ENCODE measurements at regions not wholly inside any gene's neighbourhood (a gene's known extent, or its start where the extent isn't known, plus 50 kb on each side); places are given as distances from the start of the nearest gene placed in this dataset.

DNA sequence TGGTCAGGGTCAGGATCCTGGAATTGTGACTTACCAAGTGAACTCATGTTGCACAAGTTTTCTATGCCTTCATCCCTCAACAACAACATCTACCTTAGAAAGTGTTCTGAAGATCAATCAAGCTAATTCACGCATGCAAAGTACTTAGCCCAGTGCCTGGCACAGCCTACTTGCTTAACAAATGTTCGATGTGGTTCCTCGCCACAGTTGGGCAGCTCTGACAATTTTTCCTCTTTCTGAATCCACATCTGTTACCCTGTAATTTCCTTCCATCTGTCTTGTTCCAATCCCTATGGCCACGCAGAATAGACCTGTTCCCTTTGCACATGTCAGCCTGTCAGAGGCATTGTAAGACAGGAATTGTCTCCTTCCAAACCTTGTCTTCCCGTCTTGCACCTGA, 1415.2 kb downstream of the TBC1D22A start:
- ATAC-seq (replicated peaks in 1 of 4), result no peak
- H3K9me3 Mint-ChIP-seq, result peaks cover 0 to 3% (median 0%) of the 10 kb centered on the region in 3 donors
- ChIA-PET POLR2A (no interaction called here), CTCF (no interaction called here)
- WGBS (ENCODE audit: insufficient coverage), result 85% methylated on average over 4 of the region's 5 CpGs
- Histone ChIP-seq H3K4me3 (ENCODE audit: control insufficient read depth in 1 of 2, extremely low read depth in 1 of 2, low read length in 1 of 2) (no peak overlapping the region), H3K27me3 (replicated peaks in 1 of 2; ENCODE audit: control insufficient read depth in 2 of 2, extremely low read depth in 1 of 2, insufficient read depth in 2 of 2, low read length in 1 of 2) (peaks cover 0 to 25% of the 10 kb centered on the region in 2 experiments), H3K4me1 (ENCODE audit: control insufficient read depth in 1 of 2, extremely low read depth in 1 of 2, insufficient read depth in 2 of 2, low read length in 2 of 2) (no peaks in the 10 kb centered on the region), H3K36me3 (ENCODE audit: control insufficient read depth in 2 of 2, extremely low read depth in 1 of 2, insufficient read depth in 1 of 2, low read length in 1 of 2) (no peaks in the 10 kb centered on the region), H3K27ac (ENCODE audit: low read length) (no peak overlapping the region), H3K9me3 (no peaks in the 10 kb centered on the region)
- H3K4me3 Mint-ChIP-seq, result no peak overlapping the region
- H3K27ac Mint-ChIP-seq, result no peak overlapping the region
- H3K36me3 Mint-ChIP-seq, result no peaks in the 10 kb centered on the region
- DNase-seq, result no peak
- no peaks in the 10 kb centered on the region for H3K27me3 Mint-ChIP-seq
- H3K4me1 Mint-ChIP-seq, result no peaks in the 10 kb centered on the region

DNA sequence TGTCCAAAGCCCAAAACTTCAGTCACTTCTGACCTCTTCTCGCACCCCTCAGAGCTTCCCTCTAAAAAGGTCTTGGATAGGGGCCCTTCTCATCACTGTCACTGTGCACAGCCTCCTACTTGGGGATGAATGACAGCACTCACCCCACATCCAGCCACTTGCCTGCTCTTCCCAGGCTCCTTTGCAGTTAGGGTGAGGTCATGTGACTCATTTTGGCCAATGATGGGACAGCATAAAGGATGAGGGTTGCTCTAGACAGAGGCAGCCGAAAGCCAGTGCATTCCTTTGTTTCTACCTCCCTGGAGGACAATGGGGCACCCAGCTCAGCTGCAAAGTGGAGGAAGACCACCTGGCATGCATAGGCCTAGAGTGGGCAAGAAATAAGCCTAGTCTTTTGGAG, 1413.3 kb downstream of the TBC1D22A start:
- DNase-seq (no peak), ATAC-seq (replicated peaks in 1 of 4) (no peak)
- no peak overlapping the region for H3K27ac ChIP-seq (ENCODE audit: low read length)
- peaks cover 0 to 3% (median 0%) of the 10 kb centered on the region in 3 donors for H3K9me3 Mint-ChIP-seq
- H3K4me3 Mint-ChIP-seq, result no peak overlapping the region
- H3K4me3 ChIP-seq (ENCODE audit: control insufficient read depth in 1 of 2, extremely low read depth in 1 of 2, low read length in 1 of 2), result no peak overlapping the region
- no peaks in the 10 kb centered on the region for H3K36me3 Mint-ChIP-seq
- no peak overlapping the region for H3K27ac Mint-ChIP-seq
- 100% methylated on average over 1 of the region's 2 CpGs for WGBS (ENCODE audit: insufficient coverage)
- H3K36me3 ChIP-seq (ENCODE audit: control insufficient read depth in 2 of 2, extremely low read depth in 1 of 2, insufficient read depth in 1 of 2, low read length in 1 of 2), result no peaks in the 10 kb centered on the region
- no peaks in the 10 kb centered on the region for H3K4me1 ChIP-seq (ENCODE audit: control insufficient read depth in 1 of 2, extremely low read depth in 1 of 2, insufficient read depth in 2 of 2, low read length in 2 of 2)
- ChIA-PET POLR2A (no interaction called here), CTCF (no interaction called here)
- no peaks in the 10 kb centered on the region for H3K9me3 ChIP-seq
- H3K27me3 Mint-ChIP-seq, result peaks cover 2% of the 10 kb centered on the region in 2 donors
- H3K27me3 ChIP-seq (replicated peaks in 1 of 2; ENCODE audit: control insufficient read depth in 2 of 2, extremely low read depth in 1 of 2, insufficient read depth in 2 of 2, low read length in 1 of 2), result peaks cover 0 to 23% of the 10 kb centered on the region in 2 experiments
- no peaks in the 10 kb centered on the region for H3K4me1 Mint-ChIP-seq

DNA sequence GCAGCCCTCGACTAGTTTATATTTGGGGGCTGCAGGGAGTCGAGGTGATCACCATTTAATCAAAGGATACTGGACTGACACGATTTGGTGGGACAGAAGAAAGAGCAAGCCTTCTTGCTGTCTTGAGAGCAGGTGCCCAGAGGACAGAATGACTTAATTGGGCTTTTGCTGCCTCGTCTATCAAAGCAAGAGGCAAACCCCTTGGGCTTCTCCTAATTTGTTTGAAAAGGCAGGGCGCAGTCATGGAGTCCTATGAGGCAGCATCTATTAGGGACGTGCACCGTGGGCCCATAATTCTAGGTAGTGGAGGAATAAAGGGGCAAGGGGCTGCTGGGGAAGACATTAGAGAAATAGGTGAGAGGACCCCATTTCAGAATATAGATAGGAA, 1411.3 kb downstream of the TBC1D22A start:
- Histone ChIP-seq H3K4me3 (ENCODE audit: control insufficient read depth in 1 of 2, extremely low read depth in 1 of 2, low read length in 1 of 2) (no peak overlapping the region), H3K27me3 (replicated peaks in 1 of 2; ENCODE audit: control insufficient read depth in 2 of 2, extremely low read depth in 1 of 2, insufficient read depth in 2 of 2, low read length in 1 of 2) (peaks cover 0 to 23% of the 10 kb centered on the region in 2 experiments), H3K4me1 (ENCODE audit: control insufficient read depth in 1 of 2, extremely low read depth in 1 of 2, insufficient read depth in 2 of 2, low read length in 2 of 2) (no peaks in the 10 kb centered on the region), H3K27ac (ENCODE audit: low read length) (no peak overlapping the region), H3K36me3 (ENCODE audit: control insufficient read depth in 2 of 2, extremely low read depth in 1 of 2, insufficient read depth in 1 of 2, low read length in 1 of 2) (no peaks in the 10 kb centered on the region), H3K9me3 (no peaks in the 10 kb centered on the region)
- no peak for DNase-seq
- no peak for ATAC-seq (replicated peaks in 1 of 4)
- H3K27me3 Mint-ChIP-seq, result peaks cover 2 to 13% of the 10 kb centered on the region in 2 donors
- H3K9me3 Mint-ChIP-seq, result peaks cover 0 to 3% (median 0%) of the 10 kb centered on the region in 3 donors
- 68% methylated on average over 7 of the region's 7 CpGs for WGBS (ENCODE audit: insufficient coverage)
- no peak overlapping the region for H3K4me3 Mint-ChIP-seq
- ChIA-PET CTCF (no interaction called here), POLR2A (no interaction called here)
- H3K4me1 Mint-ChIP-seq, result no peaks in the 10 kb centered on the region
- H3K36me3 Mint-ChIP-seq, result no peaks in the 10 kb centered on the region
- H3K27ac Mint-ChIP-seq, result no peak overlapping the region

DNA sequence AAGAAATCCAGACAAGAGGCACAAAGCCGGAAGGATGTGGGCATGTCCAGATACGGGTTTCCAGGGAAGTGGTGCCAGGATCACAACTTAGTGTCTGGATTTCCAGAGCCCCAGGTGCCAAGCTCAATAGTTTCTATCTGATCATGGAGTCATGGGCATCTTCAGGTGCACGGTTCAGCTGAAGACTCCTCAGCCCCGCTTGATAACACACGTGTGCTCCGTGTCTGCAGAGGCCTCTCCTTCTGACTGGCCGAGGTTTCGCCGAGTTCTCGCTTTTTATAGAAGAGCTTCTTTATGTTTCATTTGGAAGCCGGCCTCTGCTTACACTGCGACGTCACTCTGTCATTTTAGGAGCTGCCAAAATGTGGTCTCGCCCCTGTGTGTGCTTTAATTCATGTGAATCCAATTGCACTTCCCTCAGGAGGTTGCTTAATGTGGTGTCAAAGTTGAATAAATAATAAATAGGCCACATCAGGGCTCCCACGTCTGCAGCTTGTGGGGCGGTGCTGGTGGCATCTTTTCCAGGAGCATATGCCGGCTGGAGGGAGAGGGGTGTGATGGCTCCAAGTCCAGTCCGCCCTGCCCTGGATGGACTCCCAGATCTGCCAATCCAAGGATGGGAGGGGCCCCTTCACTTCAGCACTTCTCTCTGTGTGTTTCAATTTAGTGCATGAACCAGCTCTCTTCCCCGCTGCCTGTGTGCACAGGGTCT, 1410.8 kb downstream of the TBC1D22A start:
- Mint-ChIP-seq H3K27ac (no peak overlapping the region), H3K4me3 (no peak overlapping the region), H3K36me3 (no peaks in the 10 kb centered on the region), H3K9me3 (peaks cover 0 to 3% (median 0%) of the 10 kb centered on the region in 3 donors), H3K4me1 (no peaks in the 10 kb centered on the region), H3K27me3 (peaks cover 5 to 13% of the 10 kb centered on the region in 2 donors)
- ChIA-PET CTCF (no interaction called here), POLR2A (no interaction called here)
- WGBS (ENCODE audit: insufficient coverage), result 85% methylated on average over 13 of the region's 19 CpGs
- Histone ChIP-seq H3K27ac (ENCODE audit: low read length) (no peak overlapping the region), H3K9me3 (no peaks in the 10 kb centered on the region), H3K36me3 (ENCODE audit: control insufficient read depth in 2 of 2, extremely low read depth in 1 of 2, insufficient read depth in 1 of 2, low read length in 1 of 2) (no peaks in the 10 kb centered on the region), H3K27me3 (replicated peaks in 1 of 2; ENCODE audit: control insufficient read depth in 2 of 2, extremely low read depth in 1 of 2, insufficient read depth in 2 of 2, low read length in 1 of 2) (peaks cover 0 to 23% of the 10 kb centered on the region in 2 experiments), H3K4me1 (ENCODE audit: control insufficient read depth in 1 of 2, extremely low read depth in 1 of 2, insufficient read depth in 2 of 2, low read length in 2 of 2) (no peaks in the 10 kb centered on the region), H3K4me3 (ENCODE audit: control insufficient read depth in 1 of 2, extremely low read depth in 1 of 2, low read length in 1 of 2) (no peak overlapping the region)
- no peak for DNase-seq
- no peak for ATAC-seq (replicated peaks in 1 of 4)

DNA sequence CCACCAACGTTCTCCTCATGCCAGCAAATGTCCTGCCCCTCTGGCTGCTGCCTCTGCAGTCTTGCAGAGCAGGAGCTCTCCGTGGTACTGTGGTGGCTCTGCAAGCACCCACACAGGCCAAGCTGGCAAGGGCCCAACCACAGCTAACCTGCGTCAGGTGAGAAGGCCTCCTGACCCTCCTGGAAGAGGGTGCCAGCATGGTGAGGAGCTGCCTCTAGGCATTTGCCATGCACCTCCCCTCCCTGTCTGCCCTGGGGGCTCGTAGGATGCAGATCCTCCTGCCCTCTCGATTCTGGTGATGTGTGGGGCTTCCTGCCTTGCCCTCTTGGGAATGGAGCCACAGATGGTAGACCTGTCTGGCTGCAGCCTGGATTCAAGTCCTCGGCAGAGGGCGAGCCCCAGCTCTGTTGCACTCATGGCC, 1408.8 kb downstream of the TBC1D22A start:
- H3K4me1 Mint-ChIP-seq, result no peaks in the 10 kb centered on the region
- DNase-seq, result no peak
- POLR2A ChIA-PET, result no interaction called here
- peaks cover 0 to 3% (median 0%) of the 10 kb centered on the region in 3 donors for H3K9me3 Mint-ChIP-seq
- Histone ChIP-seq H3K9me3 (no peaks in the 10 kb centered on the region), H3K4me1 (ENCODE audit: control insufficient read depth in 1 of 2, extremely low read depth in 1 of 2, insufficient read depth in 2 of 2, low read length in 2 of 2) (no peaks in the 10 kb centered on the region), H3K4me3 (ENCODE audit: control insufficient read depth in 1 of 2, extremely low read depth in 1 of 2, low read length in 1 of 2) (no peak overlapping the region), H3K36me3 (ENCODE audit: control insufficient read depth in 2 of 2, extremely low read depth in 1 of 2, insufficient read depth in 1 of 2, low read length in 1 of 2) (no peaks in the 10 kb centered on the region), H3K27ac (ENCODE audit: low read length) (no peak overlapping the region), H3K27me3 (replicated peaks in 1 of 2; ENCODE audit: control insufficient read depth in 2 of 2, extremely low read depth in 1 of 2, insufficient read depth in 2 of 2, low read length in 1 of 2) (peaks cover 0 to 23% of the 10 kb centered on the region in 2 experiments)
- WGBS (ENCODE audit: insufficient coverage), result 51% methylated on average over 6 of the region's 7 CpGs
- H3K27me3 Mint-ChIP-seq, result peaks cover 5 to 13% of the 10 kb centered on the region in 2 donors
- CTCF ChIA-PET, result no interaction called here
- H3K36me3 Mint-ChIP-seq, result no peaks in the 10 kb centered on the region
- no peak overlapping the region for H3K4me3 Mint-ChIP-seq
- H3K27ac Mint-ChIP-seq, result no peak overlapping the region
- ATAC-seq (replicated peaks in 1 of 4), result no peak

DNA sequence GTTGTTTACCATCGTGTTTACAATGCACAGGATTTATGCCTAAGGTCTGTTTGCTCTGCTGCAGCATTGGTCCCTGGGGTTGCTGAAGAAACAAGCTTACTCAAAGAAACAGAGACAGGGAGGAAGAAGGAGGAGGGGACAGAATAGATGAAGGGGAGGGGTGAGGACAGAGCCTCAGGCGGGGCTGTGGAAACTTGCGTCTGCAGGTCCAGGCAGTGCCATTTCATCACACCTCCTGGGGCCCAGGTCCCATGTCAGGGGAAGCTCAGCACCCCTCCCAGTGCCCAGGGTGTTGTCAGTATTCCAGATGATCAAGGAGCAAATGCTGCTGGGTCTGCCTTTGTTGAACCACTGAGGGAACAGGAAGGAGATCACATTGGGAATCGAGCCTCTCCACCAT, 1406.8 kb downstream of the TBC1D22A start:
- H3K4me1 ChIP-seq (ENCODE audit: control insufficient read depth in 1 of 2, extremely low read depth in 1 of 2, insufficient read depth in 2 of 2, low read length in 2 of 2), result no peaks in the 10 kb centered on the region
- WGBS (ENCODE audit: insufficient coverage), result no CpG with 5 or more reads among the region's 4 CpGs
- Mint-ChIP-seq H3K27me3 (peaks cover 5 to 23% of the 10 kb centered on the region in 2 donors), H3K4me1 (no peaks in the 10 kb centered on the region), H3K36me3 (no peaks in the 10 kb centered on the region), H3K27ac (no peak overlapping the region), H3K4me3 (no peak overlapping the region), H3K9me3 (no peaks in the 10 kb centered on the region)
- no peak overlapping the region for H3K27ac ChIP-seq (ENCODE audit: low read length)
- ChIA-PET POLR2A (no interaction called here), CTCF (no interaction called here)
- H3K4me3 ChIP-seq (ENCODE audit: control insufficient read depth in 1 of 2, extremely low read depth in 1 of 2, low read length in 1 of 2), result no peak overlapping the region
- H3K9me3 ChIP-seq, result no peaks in the 10 kb centered on the region
- H3K36me3 ChIP-seq (ENCODE audit: control insufficient read depth in 2 of 2, extremely low read depth in 1 of 2, insufficient read depth in 1 of 2, low read length in 1 of 2), result no peaks in the 10 kb centered on the region
- no peak for DNase-seq
- peaks cover 0 to 11% of the 10 kb centered on the region in 2 experiments for H3K27me3 ChIP-seq (replicated peaks in 1 of 2; ENCODE audit: control insufficient read depth in 2 of 2, extremely low read depth in 1 of 2, insufficient read depth in 2 of 2, low read length in 1 of 2)
- no peak for ATAC-seq (replicated peaks in 1 of 4)

DNA sequence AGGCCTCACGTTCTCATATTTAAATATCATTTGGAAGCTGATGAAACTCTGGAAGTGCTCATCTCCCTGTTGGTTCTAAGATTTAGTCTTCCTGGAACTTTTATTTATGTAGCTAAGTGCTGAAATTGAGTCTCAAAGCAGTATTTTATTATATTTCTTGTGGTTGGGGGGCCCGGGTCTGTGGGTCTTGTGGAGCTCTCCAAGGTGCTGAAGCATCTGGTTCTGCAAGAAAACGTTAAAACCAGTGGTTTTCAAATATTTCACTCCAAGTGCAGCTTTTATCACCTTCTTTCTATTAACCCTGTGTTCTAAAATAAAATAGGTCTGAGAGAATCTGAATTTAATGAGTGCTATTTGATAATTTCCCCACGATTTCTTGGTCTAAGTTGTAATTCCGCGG, 1404.8 kb downstream of the TBC1D22A start:
- ChIA-PET POLR2A (no interaction called here), CTCF (no interaction called here)
- Histone ChIP-seq H3K4me1 (ENCODE audit: control insufficient read depth in 1 of 2, extremely low read depth in 1 of 2, insufficient read depth in 2 of 2, low read length in 2 of 2) (no peaks in the 10 kb centered on the region), H3K36me3 (ENCODE audit: control insufficient read depth in 2 of 2, extremely low read depth in 1 of 2, insufficient read depth in 1 of 2, low read length in 1 of 2) (no peaks in the 10 kb centered on the region), H3K9me3 (no peaks in the 10 kb centered on the region), H3K4me3 (ENCODE audit: control insufficient read depth in 1 of 2, extremely low read depth in 1 of 2, low read length in 1 of 2) (no peak overlapping the region), H3K27me3 (replicated peaks in 1 of 2; ENCODE audit: control insufficient read depth in 2 of 2, extremely low read depth in 1 of 2, insufficient read depth in 2 of 2, low read length in 1 of 2) (peaks cover 0 to 4% of the 10 kb centered on the region in 2 experiments), H3K27ac (ENCODE audit: low read length) (no peak overlapping the region)
- DNase-seq (no peak), ATAC-seq (replicated peaks in 1 of 4) (no peak)
- H3K27me3 Mint-ChIP-seq, result peaks cover 5 to 23% of the 10 kb centered on the region in 2 donors
- H3K27ac Mint-ChIP-seq, result no peak overlapping the region
- H3K9me3 Mint-ChIP-seq, result no peaks in the 10 kb centered on the region
- no peak overlapping the region for H3K4me3 Mint-ChIP-seq
- no CpG with 5 or more reads among the region's 6 CpGs for WGBS (ENCODE audit: insufficient coverage)
- H3K36me3 Mint-ChIP-seq, result no peaks in the 10 kb centered on the region
- H3K4me1 Mint-ChIP-seq, result no peaks in the 10 kb centered on the region

Measured in T-cell (primary cell).